Liver (tissue), 8 donors: ENCODE measurements at regions not wholly inside any gene's neighbourhood (a gene's known extent, or its start where the extent isn't known, plus 50 kb on each side); places are given as distances from the start of the nearest gene placed in this dataset.

Source experiments
- DNase-seq: peaks from one replicate; pipeline ENCODE4 v3.0.0-alpha.2; 2017; ENCODE audit warnings: low spot score
- H3K27ac ChIP-seq, 2 donors: one replicate each; pipeline ENCODE4 v1.7.0; 2013; ENCODE audit warnings: inconsistent platforms in 2 of 2, low read length in 2 of 2, control low read depth in 1 of 2, low read depth in 1 of 2, mild to moderate bottlenecking in 1 of 2
- H3K27me3 ChIP-seq, 4 donors: one replicate each; pipeline versions ENCODE4 v1.6.1 to v1.7.0; 2013; ENCODE audit warnings: low read length in 3 of 4, inconsistent platforms in 1 of 4, mild to moderate bottlenecking in 1 of 4, moderate library complexity in 1 of 4; ENCODE audit not compliant: control insufficient read depth in 4 of 4, insufficient read depth in 4 of 4
- H3K36me3 ChIP-seq, 4 donors: one replicate each; pipeline versions ENCODE4 v1.6.1 to v1.7.0; 2013; ENCODE audit warnings: low read length in 3 of 4, mild to moderate bottlenecking in 3 of 4, low read depth in 1 of 4, moderate library complexity in 1 of 4; ENCODE audit not compliant: control insufficient read depth in 4 of 4, insufficient read depth in 3 of 4
- H3K4me1 ChIP-seq, 4 donors: one replicate each; pipeline versions ENCODE4 v1.6.1 to v1.7.0; 2013; ENCODE audit warnings: low read length in 3 of 4, mild to moderate bottlenecking in 3 of 4, moderate library complexity in 1 of 4; ENCODE audit not compliant: control insufficient read depth in 4 of 4, insufficient read depth in 4 of 4
- H3K4me3 ChIP-seq, 3 donors: one replicate each; pipeline versions ENCODE4 v1.6.1 to v1.7.0; 2013; ENCODE audit warnings: low read length in 3 of 3, control low read depth in 1 of 3, low read depth in 1 of 3, mild to moderate bottlenecking in 1 of 3
- H3K9ac ChIP-seq, 2 donors: one replicate each; pipeline ENCODE4 v1.7.0; 2013; ENCODE audit warnings: low read length in 2 of 2, mild to moderate bottlenecking in 2 of 2, moderate library complexity in 2 of 2, control low read depth in 1 of 2, low read depth in 1 of 2
- H3K9me3 ChIP-seq, 4 donors: one replicate each; pipeline versions ENCODE4 v1.6.1 to v1.7.0; 2013; ENCODE audit warnings: low read length in 3 of 4; ENCODE audit not compliant: control insufficient read depth in 4 of 4
- ATF3 ChIP-seq: IDR thresholded peaks from 2 replicates; pipeline ENCODE4 v1.6.1; 2016; ENCODE audit warnings: antibody characterized with exemption
- CTCF ChIP-seq: fragments of 150-350 bp; IDR thresholded peaks from 2 replicates; pipeline ENCODE4 v1.5.1; 2017; ENCODE audit warnings: improper control_type of control experiment, low read depth, low read length; ENCODE audit not compliant: missing input control
- EGR1 ChIP-seq, 2 donors: IDR thresholded peaks; 2 replicates each; pipeline ENCODE4 v1.6.1; 2016 to 2018; ENCODE audit warnings: antibody characterized with exemption in 2 of 2, low read depth in 2 of 2
- FOXA1 ChIP-seq: IDR thresholded peaks from 2 replicates; pipeline ENCODE4 v1.6.1; 2016; ENCODE audit warnings: antibody characterized with exemption
- GABPA ChIP-seq, 2 donors: IDR thresholded peaks in 1 of 2; conservative IDR thresholded peaks in 1 of 2; 2 replicates each; pipeline ENCODE4 v1.6.1; 2016; ENCODE audit warnings: antibody characterized with exemption in 2 of 2, mild to moderate bottlenecking in 1 of 2, moderate library complexity in 1 of 2
- HNF4A ChIP-seq, 2 donors: conservative IDR thresholded peaks; 2 replicates each; pipeline ENCODE4 v1.6.1; 2016; ENCODE audit warnings: antibody characterized with exemption in 2 of 2, mild to moderate bottlenecking in 2 of 2
- HNF4G ChIP-seq: IDR thresholded peaks from 2 replicates; pipeline ENCODE4 v1.6.1; 2016; ENCODE audit warnings: antibody characterized with exemption
- JUND ChIP-seq, 2 donors: IDR thresholded peaks; 2 replicates each; pipeline ENCODE4 v1.6.1; 2016; ENCODE audit warnings: antibody characterized with exemption in 2 of 2
- MAX ChIP-seq: IDR thresholded peaks from 2 replicates; pipeline ENCODE4 v1.6.1; 2016; ENCODE audit warnings: antibody characterized with exemption
- RAD21 ChIP-seq, 2 donors: IDR thresholded peaks; 2 replicates each; pipeline ENCODE4 v1.6.1; 2016; ENCODE audit warnings: antibody characterized with exemption in 2 of 2, mild to moderate bottlenecking in 2 of 2
- REST ChIP-seq: IDR thresholded peaks from 2 replicates; pipeline ENCODE4 v1.6.1; 2016; ENCODE audit warnings: antibody characterized with exemption, mild to moderate bottlenecking
- RXRA ChIP-seq, 2 donors: IDR thresholded peaks; 2 replicates each; pipeline ENCODE4 v1.6.1; 2017 to 2018; ENCODE audit warnings: antibody characterized with exemption in 2 of 2, mild to moderate bottlenecking in 1 of 2
- SP1 ChIP-seq: IDR thresholded peaks from 2 replicates; pipeline ENCODE4 v1.6.1; 2018; ENCODE audit warnings: antibody characterized with exemption, mild to moderate bottlenecking
- TAF1 ChIP-seq: conservative IDR thresholded peaks from 2 replicates; pipeline ENCODE4 v1.6.1; 2016; ENCODE audit warnings: antibody characterized with exemption, mild to moderate bottlenecking
- YY1 ChIP-seq: IDR thresholded peaks from 2 replicates; pipeline ENCODE4 v1.6.1; 2016; ENCODE audit warnings: antibody characterized with exemption, mild to moderate bottlenecking
- ZBTB33 ChIP-seq: IDR thresholded peaks from 2 replicates; pipeline ENCODE4 v1.6.1; 2016; ENCODE audit warnings: antibody characterized with exemption
- WGBS: extraction: QIAGEN DNeasy Blood & Tissue Kit; methylation state at CpG from one replicate; pipeline ENCODE4 v1.1.7; 2013; 5-methylcytosine and 5-hydroxymethylcytosine counted together
- donor health status: healthy.
- donor health status: healthy.
- donor health status: healthy.
- donor health status: healthy.
- donor health status: healthy.

- TF ChIP-seq SP1: no peak
- H3K36me3 ChIP-seq: no peaks in the 10 kb centered on the region
- no peaks in the 10 kb centered on the region for H3K9me3 ChIP-seq
- H3K9ac ChIP-seq: no peak overlapping the region
- no peaks in the 10 kb centered on the region for H3K27me3 ChIP-seq
- H3K4me1 ChIP-seq: no peaks in the 10 kb centered on the region
- DNase-seq: no peak
- no peak overlapping the region for H3K4me3 ChIP-seq
- WGBS: 95% methylated on average over 12 of the region's 12 CpGs
- no peak overlapping the region for H3K27ac ChIP-seq
These were observed 311.1 kb upstream of the SULF2 start for GRCh38 chr20:48096212-48096875.

GRCh38 chr20:48094944-48095343, 309.7 kb upstream of the SULF2 start:
- no peak overlapping the region for H3K27ac ChIP-seq
- H3K9me3 ChIP-seq: no peaks in the 10 kb centered on the region
- no peaks in the 10 kb centered on the region for H3K36me3 ChIP-seq
- H3K4me1 ChIP-seq: no peaks in the 10 kb centered on the region
- H3K27me3 ChIP-seq: no peaks in the 10 kb centered on the region
- TF ChIP-seq RAD21 (IDR thresholded peaks at IDR 0.05) (no peak), REST (no peak), ZBTB33 (no peak), HNF4G (no peak), GABPA (IDR thresholded peaks at IDR 0.05 in 1 of 2, conservative IDR thresholded peaks at IDR 0.05 in 1 of 2) (no peak), YY1 (no peak), MAX (no peak), HNF4A (conservative IDR thresholded peaks at IDR 0.05) (no peak), EGR1 (IDR thresholded peaks at IDR 0.05; ENCODE audit: low read depth in 2 of 2) (no peak), TAF1 (no peak), JUND (IDR thresholded peaks at IDR 0.05) (no peak), RXRA (IDR thresholded peaks at IDR 0.05) (no peak), ATF3 (no peak), CTCF (no peak), FOXA1 (no peak), SP1 (no peak)
- WGBS: 76% methylated on average over 7 of the region's 7 CpGs
- H3K4me3 ChIP-seq: no peak overlapping the region
- no peak overlapping the region for H3K9ac ChIP-seq
- no peak for DNase-seq
